ENCODE measurements at regions not wholly inside any gene's neighbourhood (a gene's known extent, or its start where the extent isn't known, plus 50 kb on each side); places are given as distances from the start of the nearest gene placed in this dataset.

DNA sequence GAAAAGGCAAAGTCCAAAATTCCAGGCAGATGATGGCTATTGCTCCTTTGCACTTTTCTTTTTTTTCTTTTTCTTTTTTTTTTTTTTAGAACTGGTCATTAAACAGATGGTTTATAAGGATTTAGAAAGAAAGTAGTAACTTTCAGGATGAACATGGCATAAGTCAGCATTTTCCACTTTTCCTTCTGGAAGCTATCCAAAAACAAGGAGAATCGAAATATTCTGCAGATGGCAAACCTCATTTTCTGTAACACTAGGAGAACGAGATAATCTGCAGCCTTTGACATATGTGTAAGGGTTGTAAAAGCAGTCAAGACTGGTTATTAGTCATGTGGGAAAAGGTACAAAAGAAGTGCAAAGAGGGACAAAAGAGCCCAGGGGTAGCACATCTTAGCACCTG is 69.1 kb upstream of the PUM3 start:
- H3K36me3 ChIP-seq (replicated peaks in 1 of 2; ENCODE audit: control insufficient read depth in 1 of 2, insufficient read depth in 2 of 2, low read length in 1 of 2) = no peaks in the 10 kb centered on the region
- no peaks in the 10 kb centered on the region for H3F3A ChIP-seq (replicated peaks; ENCODE audit: insufficient read depth)
- H3K9me3 ChIP-seq = no peaks in the 10 kb centered on the region
- DNase-seq = no peak
- POLR2A ChIA-PET = no interaction called here
- no peaks in the 10 kb centered on the region for H4K20me1 ChIP-seq (ENCODE audit: insufficient read depth)
- no peak overlapping the region for H3K9ac ChIP-seq
- no peaks in the 10 kb centered on the region for H3K79me2 ChIP-seq (ENCODE audit: insufficient read depth)
- H3K27ac ChIP-seq (ENCODE audit: low read depth in 2 of 2, low read length in 1 of 2) = no peak overlapping the region
- no peak overlapping the region for H3K4me3 ChIP-seq (ENCODE audit: low read depth in 2 of 2, low read length in 1 of 2)
- no peak overlapping the region for H2AFZ ChIP-seq (ENCODE audit: low read depth)
- H3K27me3 ChIP-seq (ENCODE audit: insufficient read depth) = no peaks in the 10 kb centered on the region
- TF ChIP-seq TEAD4 (IDR thresholded peaks at IDR 0.05; ENCODE audit: borderline replicate concordance, insufficient read depth) = no peak
- no peak for TF ChIP-seq USF1 (IDR thresholded peaks at IDR 0.05; ENCODE audit: borderline replicate concordance, low read depth)
- TF ChIP-seq RCOR1 (IDR thresholded peaks at IDR 0.05; ENCODE audit: low read length) = no peak
- no peak for TF ChIP-seq TAF1 (IDR thresholded peaks at IDR 0.05; ENCODE audit: borderline replicate concordance, low read depth, low read length)
- TF ChIP-seq, protein P1, sequence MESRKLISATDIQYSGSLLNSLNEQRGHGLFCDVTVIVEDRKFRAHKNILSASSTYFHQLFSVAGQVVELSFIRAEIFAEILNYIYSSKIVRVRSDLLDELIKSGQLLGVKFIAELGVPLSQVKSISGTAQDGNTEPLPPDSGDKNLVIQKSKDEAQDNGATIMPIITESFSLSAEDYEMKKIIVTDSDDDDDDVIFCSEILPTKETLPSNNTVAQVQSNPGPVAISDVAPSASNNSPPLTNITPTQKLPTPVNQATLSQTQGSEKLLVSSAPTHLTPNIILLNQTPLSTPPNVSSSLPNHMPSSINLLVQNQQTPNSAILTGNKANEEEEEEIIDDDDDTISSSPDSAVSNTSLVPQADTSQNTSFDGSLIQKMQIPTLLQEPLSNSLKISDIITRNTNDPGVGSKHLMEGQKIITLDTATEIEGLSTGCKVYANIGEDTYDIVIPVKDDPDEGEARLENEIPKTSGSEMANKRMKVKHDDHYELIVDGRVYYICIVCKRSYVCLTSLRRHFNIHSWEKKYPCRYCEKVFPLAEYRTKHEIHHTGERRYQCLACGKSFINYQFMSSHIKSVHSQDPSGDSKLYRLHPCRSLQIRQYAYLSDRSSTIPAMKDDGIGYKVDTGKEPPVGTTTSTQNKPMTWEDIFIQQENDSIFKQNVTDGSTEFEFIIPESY (IDR thresholded peaks at IDR 0.05; ENCODE audit: borderline replicate concordance, low read depth) = no peak
- no peak for TF ChIP-seq FOSL2 (IDR thresholded peaks at IDR 0.05; ENCODE audit: borderline replicate concordance, low read depth)
- no peak for TF ChIP-seq RAD21 (IDR thresholded peaks at IDR 0.05; ENCODE audit: low read length)
- TF ChIP-seq POLR2AphosphoS5 (IDR thresholded peaks at IDR 0.05; ENCODE audit: low read depth, low read length) = no peak
- TF ChIP-seq MEF2A (IDR thresholded peaks at IDR 0.05; ENCODE audit: borderline replicate concordance, low read depth) = no peak
- TF ChIP-seq FOXJ3 (CRISPR knock-in tag; IDR thresholded peaks at IDR 0.05) = no peak
- TF ChIP-seq GABPA (IDR thresholded peaks at IDR 0.05; ENCODE audit: low read depth) = no peak
- no peak for TF ChIP-seq NRF1 (IDR thresholded peaks at IDR 0.05; ENCODE audit: low read depth, low read length)
- no peak for TF ChIP-seq CHD2 (IDR thresholded peaks at IDR 0.05; ENCODE audit: low read length, partially characterized antibody)
- no peaks in the 10 kb centered on the region for H3K9me2 ChIP-seq
- CTCF ChIA-PET = no interaction called here
- H3K4me1 ChIP-seq (ENCODE audit: control insufficient read depth in 1 of 2, insufficient read depth in 2 of 2, low read depth in 1 of 2, low read length in 1 of 2) = no peaks in the 10 kb centered on the region; a peak in 1 of 4 replicates
- WGBS (ENCODE audit: low lambda C conversion rate) = 6% methylated on average over 2 of the region's 2 CpGs
- no peak overlapping the region for H3K4me2 ChIP-seq

GRCh38 chr9:2907411-2907810 is 63.5 kb upstream of the PUM3 start:
- no peaks in the 10 kb centered on the region for H3K4me1 ChIP-seq (ENCODE audit: control insufficient read depth in 1 of 2, insufficient read depth in 2 of 2, low read depth in 1 of 2, low read length in 1 of 2)
- ChIA-PET POLR2A (no interaction called here), CTCF (interaction anchor here (0.8 to 1.5 kb wide), 2 partner anchors 34 to 38 kb away, joined by 3 read pairs; no protein-coding TSS in a partner anchor)
- H3K27ac ChIP-seq (ENCODE audit: low read depth in 2 of 2, low read length in 1 of 2) = no peak overlapping the region
- no peaks in the 10 kb centered on the region for H3K79me2 ChIP-seq (ENCODE audit: insufficient read depth)
- H2AFZ ChIP-seq (ENCODE audit: low read depth) = no peak overlapping the region
- no peak overlapping the region for H3K4me2 ChIP-seq
- no peaks in the 10 kb centered on the region for H3K9me2 ChIP-seq
- no peak overlapping the region for H3K9ac ChIP-seq
- no peaks in the 10 kb centered on the region for H3K9me3 ChIP-seq
- DNase-seq = no peak
- 9% methylated on average over 1 of the region's 1 CpG for WGBS (ENCODE audit: low lambda C conversion rate)
- H3K4me3 ChIP-seq (ENCODE audit: low read depth in 2 of 2, low read length in 1 of 2) = no peak overlapping the region
- no peak for TF ChIP-seq TEAD4 (IDR thresholded peaks at IDR 0.05; ENCODE audit: borderline replicate concordance, insufficient read depth)
- no peaks in the 10 kb centered on the region for H4K20me1 ChIP-seq (ENCODE audit: insufficient read depth)
- H3K27me3 ChIP-seq (ENCODE audit: insufficient read depth) = no peaks in the 10 kb centered on the region
- no peaks in the 10 kb centered on the region for H3K36me3 ChIP-seq (replicated peaks in 1 of 2; ENCODE audit: control insufficient read depth in 1 of 2, insufficient read depth in 2 of 2, low read length in 1 of 2)
- no peaks in the 10 kb centered on the region for H3F3A ChIP-seq (replicated peaks; ENCODE audit: insufficient read depth)

All from SK-N-SH (cell line).